HG02970 (cell line): ENCODE measurements at regions not wholly inside any gene's neighbourhood (a gene's known extent, or its start where the extent isn't known, plus 50 kb on each side); places are given as distances from the start of the nearest gene placed in this dataset.
A peak's percentile ranks its signal among the peaks of the same experiment; 100 is the strongest.

Experiments
- ATAC-seq: cut with Tn5 transposase; IDR thresholded peaks from one replicate; pipeline ENCODE4 v1.9.1; 2021; ENCODE audit warnings: mild to moderate bottlenecking, moderate library complexity, moderate number of reproducible peaks; ENCODE audit not compliant: unreplicated experiment, low FRiP score

DNA sequence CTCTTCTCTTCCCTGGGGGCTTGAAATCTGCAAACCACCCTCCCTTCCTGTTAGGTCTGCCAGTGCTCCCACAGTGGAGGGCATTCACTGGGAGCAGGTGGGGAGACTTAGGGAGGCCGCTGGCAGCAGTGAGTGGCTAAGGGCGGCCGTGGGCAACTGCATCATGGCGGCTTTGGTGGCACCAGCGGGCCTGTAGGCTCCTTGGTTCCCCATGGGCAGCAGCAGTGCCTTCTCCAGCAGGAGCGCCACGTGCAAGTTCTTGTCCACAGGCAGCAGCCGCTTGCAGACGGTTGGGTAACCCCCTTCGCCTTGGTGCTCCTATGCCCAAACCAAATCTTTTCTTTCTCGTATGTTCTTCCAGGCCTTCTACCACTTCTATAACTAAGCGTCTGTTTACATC lies 158.2 kb downstream of the SREK1 start:
- ATAC-seq, result no peak

DNA sequence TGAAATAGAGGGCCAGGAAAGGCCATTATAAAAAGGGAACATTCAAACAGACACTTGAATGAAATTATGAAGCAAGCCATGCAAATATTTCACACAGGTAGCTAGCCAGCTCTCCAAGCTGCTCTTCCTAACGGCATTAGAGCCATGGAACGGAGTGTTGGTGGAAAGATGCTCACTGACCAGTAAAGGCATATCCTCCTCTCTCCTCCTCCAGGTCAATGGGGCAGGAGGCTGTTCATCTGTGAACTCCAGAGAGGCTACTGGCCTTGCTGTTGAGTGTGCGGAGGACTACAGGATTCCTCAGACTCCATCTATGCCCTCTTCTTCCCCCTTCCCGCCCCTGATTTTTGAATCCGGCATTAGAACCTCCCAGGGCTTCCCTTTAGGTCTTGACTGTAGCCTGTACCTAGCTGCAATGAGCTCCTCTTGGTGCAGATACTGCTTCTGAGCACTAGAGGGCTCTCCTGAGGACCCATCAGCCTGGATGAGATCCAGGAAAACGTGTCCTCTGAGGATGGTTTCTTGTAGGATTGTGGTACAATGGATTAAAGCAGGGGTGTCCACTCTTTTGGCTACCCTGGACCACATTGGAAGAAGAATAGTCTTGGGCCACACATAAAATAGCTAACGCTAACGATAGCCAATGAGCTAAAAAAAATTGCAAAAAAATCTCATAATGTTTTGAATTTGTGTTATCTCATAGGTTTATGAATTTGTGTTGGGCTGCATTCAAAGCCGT lies 162.2 kb downstream of the SREK1 start:
- peak; percentile 69 for ATAC-seq

DNA sequence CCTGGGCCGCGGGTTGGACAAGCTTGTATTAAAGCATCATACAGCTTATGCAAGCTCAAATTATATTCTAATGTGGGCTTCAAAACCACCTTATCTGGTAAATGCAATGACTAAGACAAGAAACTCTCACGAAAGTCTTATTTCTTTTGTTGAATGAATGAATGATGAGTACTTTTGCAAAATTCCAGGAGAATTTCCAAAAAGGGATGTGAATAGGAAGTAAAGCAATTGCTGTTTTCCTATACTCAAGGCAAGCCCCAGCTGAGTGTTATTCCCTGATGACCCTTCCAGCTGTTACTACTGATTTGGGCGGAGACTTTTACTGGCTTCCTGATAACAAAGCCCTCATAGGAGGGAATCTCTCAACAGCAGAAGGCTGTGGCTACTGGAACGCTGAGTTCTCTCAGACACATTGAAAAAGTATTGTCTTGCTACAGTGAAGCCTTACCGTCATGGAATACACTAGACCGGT lies 162.8 kb downstream of the SREK1 start:
- ATAC-seq, result no peak

DNA sequence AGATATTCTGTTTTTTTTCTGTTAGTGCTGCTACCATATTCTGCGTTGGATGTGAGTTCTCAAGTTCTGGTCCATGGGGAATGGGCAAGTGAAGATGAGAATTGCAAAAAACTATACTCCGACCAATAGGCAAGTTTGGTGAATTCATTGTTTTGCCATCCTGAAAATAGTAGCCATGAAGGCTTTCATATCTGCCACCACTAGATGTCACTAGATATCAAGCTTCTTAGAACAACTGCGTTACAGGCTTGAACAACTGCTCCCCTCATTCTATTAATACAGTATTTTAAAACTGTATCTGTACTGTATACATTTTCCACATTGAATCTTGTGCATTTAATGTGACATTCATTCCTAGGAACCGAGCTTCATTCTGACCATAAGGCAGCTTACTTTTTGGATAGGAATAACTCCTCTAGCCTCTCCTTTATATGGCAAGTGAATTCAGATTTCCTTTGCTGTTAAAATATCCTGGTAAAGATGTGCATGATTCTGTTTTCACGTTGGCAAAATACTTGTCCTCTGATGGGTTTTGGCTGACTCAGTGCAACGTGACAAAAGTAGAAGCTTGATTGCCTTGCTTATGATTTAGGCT lies 163.6 kb downstream of the SREK1 start:
- ATAC-seq, result peak; percentile 72

DNA sequence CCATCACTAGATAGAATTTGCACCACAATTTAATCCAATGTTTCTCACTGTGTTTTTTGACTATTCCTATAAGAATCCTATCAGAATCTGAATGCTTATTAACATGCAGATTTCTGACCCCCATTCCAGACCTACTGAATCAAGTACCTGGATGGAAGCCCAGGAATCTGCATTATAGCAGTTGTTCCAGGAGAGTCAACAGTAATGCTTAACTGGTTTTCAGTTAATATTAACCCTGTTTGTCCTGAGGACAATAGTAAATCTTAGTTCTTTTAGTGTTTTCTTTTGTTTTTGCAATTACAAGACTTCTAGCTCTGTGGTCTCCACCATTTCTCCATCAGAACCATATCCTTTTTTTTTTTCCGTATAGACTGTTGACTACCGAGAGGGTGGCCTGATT lies 168.2 kb downstream of the SREK1 start:
- no peak for ATAC-seq

DNA sequence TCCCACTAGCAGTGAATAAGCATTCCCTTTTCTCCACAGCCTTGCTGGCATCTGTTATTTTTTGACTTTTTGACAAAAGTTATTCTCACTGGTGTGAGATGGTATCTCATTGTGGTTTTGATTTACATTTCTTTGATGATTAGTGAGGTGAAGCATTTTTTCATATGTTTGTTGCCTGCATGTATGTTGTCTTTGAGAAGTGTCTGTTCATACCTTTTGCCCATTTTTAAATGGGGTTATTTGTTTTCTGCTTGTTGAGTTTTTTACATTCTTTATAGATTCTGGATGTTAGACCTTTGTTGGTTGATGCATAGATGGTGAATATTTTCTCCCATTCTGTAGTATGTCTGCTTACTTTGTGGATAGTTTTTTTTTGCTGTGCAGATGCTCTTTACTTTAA lies 171.7 kb downstream of the SREK1 start:
- no peak for ATAC-seq

DNA sequence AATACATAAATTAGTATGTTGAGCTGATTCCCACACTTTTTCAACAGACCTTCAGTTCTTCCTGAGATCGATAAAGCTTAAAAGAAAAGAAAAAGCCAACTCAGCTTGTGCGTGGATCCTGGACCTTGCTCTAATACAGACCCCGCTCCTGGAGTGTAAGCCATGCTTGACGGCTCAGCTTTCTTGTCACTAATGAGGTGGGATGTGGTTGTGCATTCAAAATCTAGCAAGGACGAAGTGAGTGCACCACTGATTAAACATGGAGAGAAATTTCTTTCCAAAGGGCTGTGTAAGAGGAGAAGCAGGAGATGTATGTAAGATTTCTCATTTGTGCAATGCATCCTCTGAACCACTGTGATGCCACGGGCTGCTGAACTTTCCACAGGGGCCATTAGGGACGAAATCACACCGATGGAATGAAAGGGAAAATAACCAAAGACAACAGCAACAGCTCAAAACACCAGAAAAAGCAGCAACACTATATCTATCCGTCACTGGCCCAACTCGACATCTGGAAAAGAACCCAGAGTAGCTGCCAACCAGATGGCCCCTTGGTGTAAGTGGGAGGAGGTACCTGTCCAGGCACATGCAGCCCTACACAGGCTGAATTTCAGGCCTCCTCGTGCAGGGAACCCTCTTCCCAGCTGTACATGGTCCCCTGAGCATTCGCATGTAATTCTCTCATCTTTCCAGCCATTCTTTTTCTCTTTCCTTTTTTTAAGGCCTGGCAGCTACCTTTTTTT lies 178.9 kb downstream of the SREK1 start:
- no peak for ATAC-seq

DNA sequence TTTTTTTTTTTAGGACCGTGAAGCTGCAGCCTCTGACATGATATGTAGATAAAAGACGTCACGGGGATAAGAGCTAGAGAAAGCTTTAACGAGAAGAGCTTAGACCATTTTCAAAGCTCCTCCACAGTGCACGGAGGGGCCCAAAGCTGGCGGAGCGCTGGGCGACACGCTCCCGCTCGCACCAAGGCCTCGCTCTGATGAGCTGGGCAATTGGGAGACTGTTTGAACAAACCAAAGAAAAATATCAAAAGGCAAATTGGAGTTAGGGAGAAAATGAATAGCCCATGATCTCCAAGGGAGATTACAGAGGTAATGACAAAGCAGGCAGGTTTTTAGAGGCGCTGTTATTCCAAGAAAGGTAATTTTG lies 179.4 kb downstream of the SREK1 start:
- ATAC-seq, result no peak

DNA sequence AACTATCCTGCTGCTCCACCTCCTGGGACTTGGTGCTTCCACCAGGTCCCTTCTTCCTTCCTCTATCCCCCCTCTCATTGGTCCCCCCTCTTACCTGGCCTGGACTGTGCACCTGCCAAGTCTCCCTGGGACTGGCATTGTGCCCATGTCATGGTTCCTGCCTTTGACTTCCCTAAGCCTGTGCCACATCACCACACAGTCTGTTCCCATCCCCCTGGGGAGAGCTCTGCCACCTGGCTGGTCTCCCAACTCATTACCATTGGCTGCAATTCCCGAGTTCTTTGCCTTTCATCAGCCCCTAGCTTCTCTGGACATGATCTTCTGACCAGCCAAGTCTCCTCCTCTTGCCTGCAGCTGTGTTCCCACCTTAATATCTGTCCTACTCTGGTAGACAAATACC lies 180.3 kb downstream of the SREK1 start:
- no peak for ATAC-seq

DNA sequence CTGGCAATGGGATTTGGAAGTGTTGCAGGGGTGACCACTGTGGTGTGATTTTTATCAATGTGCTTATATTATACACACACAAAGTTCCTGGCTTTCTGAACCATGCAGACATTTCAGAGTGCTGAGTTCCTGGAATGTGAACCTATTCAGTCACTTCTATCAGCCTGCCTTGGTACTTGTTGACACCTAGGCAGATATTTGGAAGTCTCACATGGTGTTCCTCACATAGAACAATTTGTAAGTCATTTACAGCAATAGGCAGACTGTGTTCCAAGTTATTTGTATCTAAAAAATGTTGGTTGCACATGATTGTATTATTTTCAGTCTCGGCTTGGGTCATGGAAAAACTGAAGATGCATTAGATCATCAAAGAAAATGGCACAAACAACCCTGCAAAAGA lies 182.2 kb downstream of the SREK1 start:
- ATAC-seq, result no peak

DNA sequence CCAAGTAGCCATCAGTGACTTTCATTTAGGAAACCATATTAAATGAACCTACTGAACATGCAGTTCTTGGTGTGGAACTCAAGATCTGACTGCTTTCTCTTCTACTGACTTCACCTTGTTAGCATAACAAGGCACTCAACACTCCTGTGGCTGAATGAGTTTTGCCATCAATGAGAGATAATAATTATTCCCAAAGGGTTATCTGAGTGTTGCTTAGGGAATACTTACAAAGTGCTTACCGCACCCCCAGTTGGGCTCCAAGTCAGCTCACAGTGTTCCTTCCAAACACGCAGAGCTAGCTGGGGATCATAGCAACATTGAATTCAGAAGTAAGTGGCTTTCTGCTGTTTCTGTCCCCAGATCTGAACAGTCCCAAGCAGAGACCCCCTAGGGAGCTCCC lies 182.9 kb downstream of the SREK1 start:
- ATAC-seq, result no peak

DNA sequence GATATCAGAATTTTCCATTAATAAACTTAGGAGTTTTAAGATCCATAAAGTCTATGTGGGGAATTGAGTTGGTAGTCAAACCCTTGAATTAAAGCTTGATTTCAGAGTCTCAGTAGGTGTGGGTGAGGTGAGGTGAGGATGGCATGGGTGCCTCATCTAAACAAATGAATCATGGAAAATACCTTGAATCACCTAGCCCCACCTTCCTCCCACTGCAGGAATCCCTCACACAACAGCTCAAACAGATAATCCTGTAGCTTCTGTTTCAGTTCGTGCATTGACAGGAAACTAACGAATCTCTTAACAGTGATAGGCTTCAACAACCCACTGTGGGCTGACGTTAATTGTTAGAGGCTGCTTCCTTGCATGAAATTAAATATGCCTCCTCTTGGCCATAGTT lies 185.0 kb downstream of the SREK1 start:
- no peak for ATAC-seq

DNA sequence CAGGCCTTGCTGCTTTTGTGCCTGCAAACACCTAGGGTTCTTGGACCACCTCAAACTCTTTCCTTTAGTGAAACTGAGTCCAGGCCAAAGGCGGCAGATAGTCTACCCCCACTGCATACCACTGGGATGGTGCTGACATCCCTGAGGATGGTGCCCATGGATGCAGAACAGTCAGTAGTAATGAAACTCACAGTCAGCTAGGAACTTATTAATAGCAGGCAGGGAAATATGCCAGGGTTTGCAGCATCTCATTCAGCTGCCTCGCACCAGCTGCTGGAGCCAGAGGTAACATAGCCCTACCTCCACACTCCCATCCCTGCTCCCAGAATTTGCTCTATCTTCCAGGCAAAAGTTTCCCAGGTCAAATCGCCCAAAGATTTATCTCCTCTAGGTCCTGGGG lies 189.1 kb downstream of the SREK1 start:
- ATAC-seq, result no peak

DNA sequence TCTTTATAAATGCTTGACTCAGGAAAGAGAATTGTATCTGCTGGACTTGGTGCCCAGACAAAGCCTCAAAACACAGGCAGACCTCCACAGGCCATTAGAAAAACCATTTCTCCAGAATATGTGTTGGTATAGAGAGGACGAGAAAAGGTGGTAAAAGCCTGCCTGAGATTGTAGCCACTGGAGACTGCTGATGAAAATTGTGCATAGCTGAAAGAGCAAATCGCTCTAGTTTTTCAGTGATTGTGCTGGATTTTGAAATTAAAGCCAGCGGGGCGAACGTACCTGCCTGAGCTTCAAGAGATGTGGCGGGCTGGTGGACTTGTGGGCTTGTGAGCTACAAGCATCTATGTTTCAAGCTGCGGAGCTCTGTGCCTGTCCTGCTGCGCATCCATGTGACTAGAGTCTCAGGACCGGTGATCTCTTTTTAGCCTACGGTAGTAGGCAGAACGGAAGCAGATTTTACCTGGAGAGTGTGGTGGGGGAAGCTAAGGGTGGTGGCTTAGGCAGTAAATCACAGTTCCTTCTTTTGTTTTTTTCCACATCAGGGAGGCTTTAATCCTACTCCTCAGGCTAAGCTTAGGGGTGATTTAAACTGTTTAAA lies 193.6 kb downstream of the SREK1 start:
- ATAC-seq, result no peak

DNA sequence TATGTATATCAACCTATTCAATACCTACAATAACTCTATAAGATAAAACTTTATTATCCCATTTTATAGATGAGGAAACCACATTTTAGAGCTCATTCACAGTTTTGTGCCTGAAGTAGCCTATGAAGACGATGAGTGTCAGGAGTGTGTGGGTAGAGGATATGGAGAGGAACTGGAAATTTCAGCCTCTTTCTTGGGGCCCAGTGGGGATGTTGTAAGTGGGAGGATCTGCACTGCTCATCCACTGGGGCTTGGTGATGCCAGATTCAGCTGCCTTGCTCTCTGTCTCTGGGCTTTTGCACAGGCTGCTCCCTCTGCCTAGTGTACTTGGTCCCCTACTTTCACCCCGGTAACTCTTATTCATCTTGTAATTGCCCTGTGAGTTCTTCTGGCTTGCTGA lies 194.7 kb downstream of the SREK1 start:
- no peak for ATAC-seq

DNA sequence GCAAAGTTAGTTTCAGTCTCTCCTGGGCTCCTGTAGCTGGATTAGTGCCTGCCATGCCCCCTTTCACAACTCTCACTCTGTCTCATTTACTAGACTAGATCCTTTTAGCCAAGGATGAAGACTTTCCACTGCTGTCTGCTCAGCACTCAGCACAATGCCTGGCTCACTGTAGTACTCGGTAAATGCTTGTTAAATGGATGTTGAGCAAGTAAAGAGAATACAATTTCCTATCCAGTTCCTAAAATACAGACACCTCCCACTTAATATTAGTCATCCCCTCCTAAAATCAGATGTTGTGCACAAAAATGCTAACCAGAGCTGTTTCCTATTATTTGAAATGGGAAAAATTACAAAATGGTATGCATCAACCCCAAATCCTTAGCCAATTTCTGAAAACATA lies 195.8 kb downstream of the SREK1 start:
- ATAC-seq, result no peak

DNA sequence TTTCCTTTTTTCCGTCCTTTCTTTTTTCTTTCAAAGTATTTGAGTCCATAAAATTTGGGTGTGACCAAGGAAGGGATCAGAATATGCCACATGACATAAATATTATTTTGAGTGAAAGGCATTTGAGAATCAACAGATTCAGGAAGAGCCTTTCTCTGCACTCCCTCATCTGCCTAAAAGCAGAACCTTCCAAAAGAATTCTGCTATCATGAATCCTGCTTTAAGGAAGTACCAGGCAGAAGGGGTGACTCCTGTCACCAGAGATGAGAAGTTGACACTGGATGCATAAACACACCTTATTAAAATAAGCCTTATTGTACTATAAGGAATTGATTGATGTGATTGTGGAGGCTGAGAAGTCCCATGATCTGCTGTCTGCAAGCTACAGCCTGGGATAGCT lies 196.7 kb downstream of the SREK1 start:
- ATAC-seq, result no peak

DNA sequence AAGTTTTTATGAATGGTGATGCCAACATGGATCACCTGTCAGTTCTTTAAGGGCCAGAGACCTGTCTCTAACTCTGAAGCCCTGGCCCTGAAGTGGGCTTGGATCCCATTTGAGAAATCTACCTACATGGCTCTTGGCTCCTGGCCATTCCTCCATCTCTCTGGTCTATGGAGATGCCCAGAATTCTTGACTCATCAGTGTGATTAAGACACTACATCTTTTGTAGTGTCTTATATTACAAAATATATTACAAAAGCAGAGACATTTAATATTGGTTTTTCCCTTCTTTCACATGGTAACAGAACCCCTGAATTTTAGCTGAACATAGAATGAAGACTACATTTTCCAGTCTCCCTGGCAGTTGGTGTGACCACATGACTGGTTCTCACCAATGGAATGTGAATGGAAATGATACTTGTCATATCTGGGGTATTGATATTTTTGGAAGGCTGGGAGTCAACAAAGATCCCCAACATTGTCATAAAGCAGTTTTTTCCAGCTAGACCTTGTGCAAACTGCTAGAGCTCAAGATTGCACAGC lies 198.3 kb downstream of the SREK1 start:
- ATAC-seq, result no peak

DNA sequence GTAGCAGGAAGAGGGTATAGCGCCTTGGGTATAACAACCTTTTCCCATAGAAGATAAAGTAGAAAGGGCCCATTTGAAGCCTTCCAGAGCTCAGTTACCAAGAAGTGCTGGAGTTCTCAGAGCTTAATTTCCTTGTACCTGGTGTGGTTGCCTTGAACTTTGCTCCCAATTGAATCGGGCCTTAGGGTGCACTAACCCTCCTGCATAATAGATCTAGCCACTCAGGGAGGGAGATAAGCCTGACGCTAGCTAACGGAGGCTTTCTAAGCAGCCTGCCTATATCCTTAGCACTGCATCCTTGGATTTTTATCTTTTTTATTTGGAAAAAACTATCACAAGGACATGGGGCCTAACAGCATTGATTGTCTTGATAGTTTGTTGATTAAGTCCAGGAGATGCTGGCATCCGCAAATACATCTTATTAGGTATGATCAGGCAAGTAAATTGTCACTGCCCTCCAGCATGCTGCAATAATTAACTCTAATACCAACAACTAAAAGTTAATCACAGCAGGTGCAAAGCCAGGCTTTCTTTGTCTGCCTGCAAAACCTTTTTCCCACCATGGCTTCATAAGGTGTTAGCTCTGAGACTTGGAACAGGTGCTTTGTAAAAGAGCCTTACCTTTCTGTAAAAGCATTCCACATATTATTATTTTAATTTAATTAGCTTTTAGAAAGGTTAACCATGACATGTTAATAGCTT lies 199.4 kb downstream of the SREK1 start:
- ATAC-seq, result no peak

DNA sequence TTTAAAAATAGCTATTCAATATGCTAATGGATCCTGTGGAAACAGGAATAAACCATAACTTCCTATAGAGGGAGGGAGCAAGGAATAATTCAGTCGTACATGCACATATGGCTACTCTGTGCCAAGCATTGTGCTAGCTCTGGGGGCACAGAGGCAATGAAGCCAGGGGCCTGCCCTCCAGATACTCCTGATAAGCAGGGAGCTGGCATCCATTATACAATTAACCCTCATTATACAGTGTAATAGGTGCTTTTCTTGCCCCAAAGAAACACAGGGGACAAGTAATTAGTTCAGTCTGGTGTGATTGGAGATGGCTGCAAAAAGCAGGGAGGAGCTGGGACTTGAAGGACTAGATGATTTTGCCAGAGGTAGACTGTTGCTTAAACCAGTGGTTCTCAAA lies 200.4 kb downstream of the SREK1 start:
- ATAC-seq, result no peak

DNA sequence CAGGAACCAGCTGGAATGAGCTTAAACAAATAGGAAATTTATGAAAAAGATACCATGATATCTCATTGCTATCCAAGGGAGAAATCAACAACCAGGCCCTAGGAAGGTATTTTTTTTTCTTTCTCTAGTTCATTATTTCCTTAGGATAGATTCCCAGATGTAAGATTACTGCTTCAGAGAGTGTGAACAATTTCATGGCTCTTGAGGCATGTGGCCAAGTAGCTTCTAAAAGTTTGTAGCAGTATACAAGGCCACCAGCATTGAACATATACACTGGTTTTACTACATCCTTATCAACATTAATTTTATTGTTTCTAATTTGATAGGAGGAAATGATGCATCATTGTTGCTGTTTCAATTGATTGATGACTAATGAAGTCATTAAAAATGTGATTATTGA lies 201.2 kb downstream of the SREK1 start:
- no peak for ATAC-seq
